ENCODE measurements at regions not wholly inside any gene's neighbourhood (a gene's known extent, or its start where the extent isn't known, plus 50 kb on each side); places are given as distances from the start of the nearest gene placed in this dataset.

GRCh38 chr3:162933656-162934055 lies 1437.0 kb downstream of the OTOL1 start:
- H4K20me1 ChIP-seq (ENCODE audit: insufficient read depth): no peaks in the 10 kb centered on the region
- POLR2A ChIA-PET: no interaction called here
- no peak overlapping the region for H3K27ac ChIP-seq (ENCODE audit: low read depth in 2 of 2, low read length in 1 of 2)
- no peak overlapping the region for H3K4me2 ChIP-seq
- H3K4me1 ChIP-seq (ENCODE audit: control insufficient read depth in 1 of 2, insufficient read depth in 2 of 2, low read depth in 1 of 2, low read length in 1 of 2): no peaks in the 10 kb centered on the region; a peak in 1 of 4 replicates
- 64% methylated on average over 2 of the region's 2 CpGs for WGBS (ENCODE audit: low lambda C conversion rate)
- DNase-seq: no peak
- H3K4me3 ChIP-seq (ENCODE audit: low read depth in 2 of 2, low read length in 1 of 2): no peak overlapping the region
- no peaks in the 10 kb centered on the region for H3K27me3 ChIP-seq (ENCODE audit: insufficient read depth)
- no peaks in the 10 kb centered on the region for H3F3A ChIP-seq (replicated peaks; ENCODE audit: insufficient read depth)
- no peaks in the 10 kb centered on the region for H3K9me2 ChIP-seq
- TF ChIP-seq MAX (IDR thresholded peaks at IDR 0.05; ENCODE audit: low read depth) (no peak), IRF3 (IDR thresholded peaks at IDR 0.05; ENCODE audit: low read depth, low read length) (no peak), MEF2A (IDR thresholded peaks at IDR 0.05; ENCODE audit: borderline replicate concordance, low read depth) (no peak), RXRA (IDR thresholded peaks at IDR 0.05; ENCODE audit: borderline replicate concordance, low read depth) (no peak), GABPA (IDR thresholded peaks at IDR 0.05; ENCODE audit: low read depth) (no peak), JUND (IDR thresholded peaks at IDR 0.05) (no peak), ZBTB33 (IDR thresholded peaks at IDR 0.05; ENCODE audit: borderline replicate concordance, low read depth) (no peak), MXI1 (IDR thresholded peaks at IDR 0.05; ENCODE audit: low read depth, low read length) (no peak), NRF1 (IDR thresholded peaks at IDR 0.05; ENCODE audit: low read depth, low read length) (no peak), RAD21 (IDR thresholded peaks at IDR 0.05; ENCODE audit: low read length) (no peak), FOXM1 (IDR thresholded peaks at IDR 0.05; ENCODE audit: low read depth) (no peak)
- CTCF ChIA-PET: no interaction called here
- no peaks in the 10 kb centered on the region for H3K9me3 ChIP-seq
- H3K79me2 ChIP-seq (ENCODE audit: insufficient read depth): no peaks in the 10 kb centered on the region
- H3K36me3 ChIP-seq (replicated peaks in 1 of 2; ENCODE audit: control insufficient read depth in 1 of 2, insufficient read depth in 2 of 2, low read length in 1 of 2): no peaks in the 10 kb centered on the region
- no peak overlapping the region for H2AFZ ChIP-seq (ENCODE audit: low read depth)
- no peak overlapping the region for H3K9ac ChIP-seq

GRCh38 chr3:162936706-162937105 lies 1440.1 kb downstream of the OTOL1 start:
- Histone ChIP-seq H4K20me1 (ENCODE audit: insufficient read depth) (no peaks in the 10 kb centered on the region), H3K9ac (no peak overlapping the region), H3K27ac (ENCODE audit: low read depth in 2 of 2, low read length in 1 of 2) (no peak overlapping the region), H3K9me3 (no peaks in the 10 kb centered on the region), H3K9me2 (no peaks in the 10 kb centered on the region), H3K4me3 (ENCODE audit: low read depth in 2 of 2, low read length in 1 of 2) (no peak overlapping the region), H3F3A (replicated peaks; ENCODE audit: insufficient read depth) (no peaks in the 10 kb centered on the region), H3K4me2 (no peak overlapping the region), H2AFZ (ENCODE audit: low read depth) (no peak overlapping the region), H3K79me2 (ENCODE audit: insufficient read depth) (no peaks in the 10 kb centered on the region), H3K4me1 (ENCODE audit: control insufficient read depth in 1 of 2, insufficient read depth in 2 of 2, low read depth in 1 of 2, low read length in 1 of 2) (no peaks in the 10 kb centered on the region; a peak in 1 of 4 replicates), H3K27me3 (ENCODE audit: insufficient read depth) (no peaks in the 10 kb centered on the region), H3K36me3 (replicated peaks in 1 of 2; ENCODE audit: control insufficient read depth in 1 of 2, insufficient read depth in 2 of 2, low read length in 1 of 2) (no peaks in the 10 kb centered on the region)
- ChIA-PET CTCF (no interaction called here), POLR2A (no interaction called here)
- DNase-seq: no peak
- TF ChIP-seq EZH2phosphoT487 (IDR thresholded peaks at IDR 0.05; ENCODE audit: borderline replicate concordance, low read depth) (no peak), POLR2AphosphoS5 (IDR thresholded peaks at IDR 0.05; ENCODE audit: low read depth, low read length) (no peak), FOXJ3 (CRISPR knock-in tag; IDR thresholded peaks at IDR 0.05) (no peak), TEAD4 (IDR thresholded peaks at IDR 0.05; ENCODE audit: borderline replicate concordance, insufficient read depth) (no peak), GABPA (IDR thresholded peaks at IDR 0.05; ENCODE audit: low read depth) (no peak), ZBTB33 (IDR thresholded peaks at IDR 0.05; ENCODE audit: borderline replicate concordance, low read depth) (no peak), TCF12 (IDR thresholded peaks at IDR 0.05) (no peak), CTCF (IDR thresholded peaks at IDR 0.05) (no peak), RFX5 (IDR thresholded peaks at IDR 0.05; ENCODE audit: low read length) (no peak), YY1 (IDR thresholded peaks at IDR 0.05; ENCODE audit: low read depth) (no peak), MEF2A (IDR thresholded peaks at IDR 0.05; ENCODE audit: borderline replicate concordance, low read depth) (no peak), TAF1 (IDR thresholded peaks at IDR 0.05; ENCODE audit: borderline replicate concordance, low read depth, low read length) (no peak), FOXM1 (IDR thresholded peaks at IDR 0.05; ENCODE audit: low read depth) (no peak), FOSL2 (IDR thresholded peaks at IDR 0.05; ENCODE audit: borderline replicate concordance, low read depth) (no peak), IRF3 (IDR thresholded peaks at IDR 0.05; ENCODE audit: low read depth, low read length) (no peak)
